ENCODE measurements at regions not wholly inside any gene's neighbourhood (a gene's known extent, or its start where the extent isn't known, plus 50 kb on each side); places are given as distances from the start of the nearest gene placed in this dataset.
"Not testable (repeated sequence)": the region's sequence is repeated elsewhere in the genome, so short reads cannot be mapped to it uniquely, and the experiment has no call there.

- Histone ChIP-seq H3K9me3 (no peaks in the 10 kb centered on the region), H3K27ac (no peak overlapping the region), H3K4me3 (no peak overlapping the region), H3K36me3 (no peaks in the 10 kb centered on the region), H3K27me3 (peaks cover 0 to 8% (median 0%) of the 10 kb centered on the region in 4 donors), H3K4me1 (peaks cover 0 to 4% (median 2%) of the 10 kb centered on the region in 3 donors)
- TF ChIP-seq POLR2A (IDR thresholded peaks at IDR 0.05) (no peak), CTCF (IDR thresholded peaks at IDR 0.05) (no peak)
- WGBS, 2 donors = 80 to 88% methylated on average over 1 to 8 of the region's 19 CpGs
- DNase-seq = no peak
- intact Hi-C loops (cut with DNase I) = no loop called here
Observed at GRCh38 chr15:77915261-77915960, 162.1 kb downstream of the TBC1D2B start.

GRCh38 chr15:77914531-77914930 is 163.0 kb downstream of the TBC1D2B start:
- H3K36me3 ChIP-seq; H3K9me3 ChIP-seq; intact Hi-C loops (cut with DNase I); H3K4me3 ChIP-seq; DNase-seq; H3K27ac ChIP-seq; H3K27me3 ChIP-seq: not testable (repeated sequence)
- H3K4me1 ChIP-seq = peaks cover 5 to 11% (median 7%) of the 10 kb centered on the region in 3 donors
- WGBS, 2 donors = 60 to 67% methylated on average over 5 of the region's 5 CpGs

GRCh38 chr15:77910030-77910911 is 167.2 kb downstream of the TBC1D2B start:
- peak; percentile 47 for DNase-seq
- H3K36me3 ChIP-seq; intact Hi-C loops (cut with DNase I); H3K9me3 ChIP-seq: not testable (repeated sequence)
- Histone ChIP-seq H3K4me1 (peaks cover 5 to 25% (median 7%) of the 10 kb centered on the region in 3 donors), H3K27ac (peak overlapping the region in 2 of 4 donors; percentile 29 to 53), H3K27me3 (peaks cover 0 to 13% (median 0%) of the 10 kb centered on the region in 4 donors), H3K4me3 (peak overlapping the region in 3 of 4 donors; percentile 33 to 64 (median 39))
- TF ChIP-seq CTCF (IDR thresholded peaks at IDR 0.05) = peak; percentile 58 to 87 (median 71)
- 22 to 25% methylated on average over 11 of the region's 12 CpGs for WGBS, 2 donors

- no peak overlapping the region for H3K27ac ChIP-seq
- TF ChIP-seq POLR2A (IDR thresholded peaks at IDR 0.05) = no peak
- TF ChIP-seq CTCF (IDR thresholded peaks at IDR 0.05) = no peak
- H3K36me3 ChIP-seq = no peaks in the 10 kb centered on the region
- 46 to 57% methylated on average over 12 to 14 of the region's 14 CpGs for WGBS, 2 donors
- intact Hi-C loops (cut with DNase I) = no loop called here
- peaks cover 0 to 13% (median 0%) of the 10 kb centered on the region in 4 donors for H3K27me3 ChIP-seq
- no peaks in the 10 kb centered on the region for H3K9me3 ChIP-seq
- H3K4me1 ChIP-seq = peaks cover 5 to 25% (median 7%) of the 10 kb centered on the region in 3 donors
- DNase-seq = no peak
- H3K4me3 ChIP-seq = no peak overlapping the region
Observed at GRCh38 chr15:77909182-77909940, 168.2 kb downstream of the TBC1D2B start.

GRCh38 chr15:77908752-77909111 is 168.8 kb downstream of the TBC1D2B start:
- H3K9me3 ChIP-seq, DNase-seq, H3K36me3 ChIP-seq: not testable (repeated sequence)

More at GRCh38 chr15:77908752-77909111, 168.8 kb downstream of the TBC1D2B start:
- intact Hi-C loops (cut with DNase I); H3K27ac ChIP-seq; H3K4me3 ChIP-seq: not testable (repeated sequence)
- peaks cover 5 to 25% (median 7%) of the 10 kb centered on the region in 3 donors for H3K4me1 ChIP-seq
- WGBS, 2 donors = 67% methylated on average over 1 of the region's 7 CpGs; no CpG with 5 or more reads in 1 of the 2 donors
- peaks cover 0 to 13% (median 0%) of the 10 kb centered on the region in 4 donors for H3K27me3 ChIP-seq

All from esophagus squamous epithelium (tissue), 5 donors.